GM21825 (cell line): ENCODE measurements at regions not wholly inside any gene's neighbourhood (a gene's known extent, or its start where the extent isn't known, plus 50 kb on each side); places are given as distances from the start of the nearest gene placed in this dataset.

Experiments used
- ATAC-seq: cut with Tn5 transposase; IDR thresholded peaks from one replicate; pipeline ENCODE4 v1.9.1; 2021; ENCODE audit warnings: mild to moderate bottlenecking, moderate library complexity; ENCODE audit not compliant: unreplicated experiment

DNA sequence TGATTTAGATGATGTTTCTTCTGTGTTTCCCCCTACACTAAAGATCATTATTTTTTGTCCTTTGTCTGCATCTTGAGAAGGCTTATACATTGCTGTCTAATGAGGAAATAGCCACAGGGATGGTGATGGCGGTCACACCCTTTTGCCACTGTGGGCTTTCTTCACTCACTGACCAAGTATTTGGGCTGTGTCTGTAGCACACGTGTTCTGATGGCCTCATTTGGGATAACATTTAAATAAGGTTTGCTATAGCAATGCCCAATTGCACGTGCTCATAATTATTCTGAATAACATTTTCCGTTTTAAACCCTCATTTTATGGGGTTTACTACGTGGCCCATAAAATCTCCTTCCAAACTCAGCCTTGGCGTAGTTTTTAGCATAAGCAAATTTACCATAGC lies 230.3 kb upstream of the PRICKLE1 start:
- no peak for ATAC-seq

DNA sequence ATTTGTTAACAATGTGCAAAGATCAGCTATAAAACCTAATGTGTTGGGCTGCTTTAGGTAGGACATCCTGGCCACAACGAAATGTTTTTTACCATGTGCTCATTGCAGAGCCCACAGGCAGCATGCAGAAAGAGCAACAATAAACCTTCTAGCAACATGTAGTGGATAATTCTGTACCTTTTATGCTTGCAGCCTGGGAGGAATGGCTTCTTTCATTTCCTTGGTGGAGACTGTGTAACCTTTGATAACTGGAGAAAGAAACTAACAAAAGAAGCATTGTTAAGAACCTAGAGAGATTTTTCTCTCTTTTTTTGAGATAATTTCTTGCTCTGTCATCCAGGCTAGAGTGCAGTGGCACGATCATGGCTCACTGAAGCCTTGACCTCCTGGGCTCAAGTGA lies 225.5 kb upstream of the PRICKLE1 start:
- ATAC-seq = no peak

DNA sequence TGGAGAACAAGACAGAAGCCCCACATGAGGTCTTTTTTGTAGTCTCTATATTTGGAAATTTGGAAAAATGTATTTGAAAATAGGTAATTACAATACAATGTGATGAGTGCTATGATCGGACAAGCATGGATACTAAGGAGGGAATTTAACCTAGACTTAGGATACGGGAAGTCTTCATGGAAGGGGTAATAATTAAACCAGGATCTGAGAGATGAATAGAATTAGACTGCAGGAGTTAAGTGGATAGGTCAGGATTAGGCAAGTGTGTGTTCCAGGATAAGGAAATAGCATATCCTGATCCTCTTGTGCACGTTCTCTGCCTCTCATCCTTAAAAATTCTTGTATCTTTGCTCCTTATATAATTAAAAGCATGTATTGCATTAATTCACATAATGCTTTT lies 223.3 kb upstream of the PRICKLE1 start:
- ATAC-seq = no peak

DNA sequence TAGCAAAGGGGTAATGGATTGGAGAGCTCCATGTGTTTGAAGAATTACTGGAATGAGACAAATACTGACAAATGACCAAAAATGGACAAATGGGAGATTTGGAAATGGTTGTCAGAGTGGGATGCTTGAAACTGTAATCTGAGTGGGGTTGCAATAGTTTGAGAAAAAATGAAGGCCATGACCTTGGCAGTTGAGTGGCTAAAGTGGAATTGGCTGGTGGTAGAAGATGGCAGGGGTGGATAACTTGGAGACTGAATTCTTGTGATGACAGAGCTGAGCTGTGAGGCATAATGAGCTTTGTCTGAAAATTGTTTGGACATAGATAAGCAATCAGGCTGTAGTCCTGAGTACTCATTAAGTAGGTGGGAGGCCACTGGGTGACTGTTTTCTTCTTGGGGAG lies 222.5 kb upstream of the PRICKLE1 start:
- no peak for ATAC-seq

DNA sequence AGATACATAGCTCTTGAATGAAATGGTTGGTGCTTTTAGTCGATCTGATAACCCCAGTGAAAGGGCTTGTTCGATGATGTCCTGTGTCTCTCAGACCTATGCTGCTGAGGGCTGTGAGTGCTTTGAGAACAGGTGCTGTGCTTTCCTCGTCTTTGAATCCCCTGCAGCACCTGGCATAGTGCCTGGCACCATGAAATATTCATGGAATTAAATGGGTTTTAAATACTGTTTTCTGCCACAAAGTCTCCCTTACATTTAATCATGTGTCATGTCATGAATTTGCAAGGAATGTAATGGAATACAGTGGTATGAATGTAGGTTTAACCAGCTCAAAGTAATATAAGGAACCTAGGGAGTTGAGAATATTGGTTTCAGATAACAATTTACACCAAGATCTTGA lies 220.5 kb upstream of the PRICKLE1 start:
- no peak for ATAC-seq

DNA sequence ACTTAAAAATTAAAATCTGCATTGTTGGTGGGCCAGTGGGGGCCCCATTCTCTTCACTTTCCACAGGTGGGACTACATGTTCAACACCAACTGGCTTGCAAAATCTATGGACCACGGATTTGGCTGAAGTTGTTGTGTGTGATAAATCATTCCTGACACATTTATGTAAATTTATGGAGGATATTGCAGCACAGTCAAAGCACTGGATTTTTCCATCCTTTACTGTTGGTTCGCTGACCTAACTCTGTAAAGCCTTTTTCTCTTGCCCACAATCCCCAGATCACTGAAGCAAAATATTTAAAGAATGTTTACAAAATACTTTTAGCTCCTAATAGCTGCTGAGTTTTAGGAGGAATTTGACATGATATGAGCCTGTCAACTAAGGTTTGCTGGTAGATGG lies 219.7 kb upstream of the PRICKLE1 start:
- no peak for ATAC-seq

DNA sequence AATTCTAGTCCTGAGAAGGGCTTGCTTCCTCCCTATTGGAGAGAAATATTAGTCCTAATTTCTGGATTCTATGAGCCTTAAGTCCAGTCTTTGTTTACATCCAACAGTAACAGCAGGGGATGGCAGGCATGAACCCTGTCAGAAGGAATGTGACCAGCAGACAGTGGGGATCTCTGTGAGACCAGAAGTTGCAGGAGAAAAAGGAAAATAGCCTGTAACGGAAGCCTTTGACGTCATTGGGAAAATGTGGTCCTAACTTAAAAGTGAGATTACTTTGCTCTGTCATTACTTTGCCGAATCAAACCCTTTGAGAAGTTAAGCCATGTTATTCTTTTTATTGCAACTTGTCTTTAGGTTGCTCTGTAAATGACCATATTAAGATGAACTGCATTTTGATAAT lies 218.2 kb upstream of the PRICKLE1 start:
- ATAC-seq = no peak

DNA sequence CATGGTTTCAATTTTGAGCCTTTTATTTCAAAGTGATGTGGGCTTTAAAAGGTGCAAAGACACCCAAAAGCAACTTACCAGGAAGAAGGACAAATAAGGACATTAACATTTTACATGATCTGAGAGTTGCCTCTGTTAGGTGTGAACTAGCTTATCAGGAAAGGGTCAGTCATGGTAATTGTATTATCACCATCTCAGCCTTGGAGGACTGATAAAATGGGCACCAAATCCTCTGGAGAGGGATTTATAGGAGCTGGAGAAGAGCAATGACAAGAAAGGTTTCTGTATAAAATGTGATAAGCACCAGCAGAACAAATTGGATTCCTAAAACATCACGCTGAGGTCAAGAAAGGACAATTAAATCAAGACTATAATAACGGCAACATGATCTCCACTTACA lies 217.7 kb upstream of the PRICKLE1 start:
- no peak for ATAC-seq

DNA sequence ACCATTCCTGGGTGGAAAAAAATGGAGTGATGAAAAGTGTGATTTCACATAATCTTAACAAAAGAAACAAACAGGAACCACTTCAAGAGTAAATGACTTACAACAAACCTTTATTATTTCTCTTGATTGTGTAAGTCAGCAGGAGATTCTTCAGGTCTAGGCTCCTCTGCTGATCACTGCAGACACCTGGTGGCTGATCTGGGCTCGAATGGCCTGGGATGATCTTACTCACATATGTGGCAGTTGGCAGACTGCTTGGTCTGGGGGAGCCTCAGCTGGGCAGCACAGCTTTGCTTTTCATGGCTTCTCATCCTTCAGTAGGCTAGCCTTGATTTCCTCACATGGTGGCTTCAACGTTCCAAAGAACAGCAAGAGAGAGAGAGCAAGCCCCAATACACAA lies 215.4 kb upstream of the PRICKLE1 start:
- ATAC-seq = no peak

DNA sequence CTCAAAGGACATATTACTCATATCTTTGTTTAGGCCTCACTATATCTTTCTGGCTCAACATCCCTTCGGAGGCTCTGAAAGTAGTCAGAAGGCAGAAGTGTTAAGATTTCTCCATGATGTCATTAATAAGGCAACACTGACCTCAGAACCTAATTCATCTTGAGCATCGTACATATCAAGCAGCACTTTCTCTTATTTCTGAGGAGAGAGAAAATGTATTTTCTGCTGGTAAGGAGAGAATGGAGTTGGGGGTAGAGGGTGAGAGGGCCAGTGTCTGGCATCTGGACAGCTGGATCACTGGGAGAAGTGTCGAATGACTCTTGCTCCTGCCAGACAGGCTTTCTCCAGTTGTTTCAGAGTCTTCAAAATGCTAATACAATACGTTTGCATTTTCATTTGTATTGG lies 213.2 kb upstream of the PRICKLE1 start:
- ATAC-seq = no peak

DNA sequence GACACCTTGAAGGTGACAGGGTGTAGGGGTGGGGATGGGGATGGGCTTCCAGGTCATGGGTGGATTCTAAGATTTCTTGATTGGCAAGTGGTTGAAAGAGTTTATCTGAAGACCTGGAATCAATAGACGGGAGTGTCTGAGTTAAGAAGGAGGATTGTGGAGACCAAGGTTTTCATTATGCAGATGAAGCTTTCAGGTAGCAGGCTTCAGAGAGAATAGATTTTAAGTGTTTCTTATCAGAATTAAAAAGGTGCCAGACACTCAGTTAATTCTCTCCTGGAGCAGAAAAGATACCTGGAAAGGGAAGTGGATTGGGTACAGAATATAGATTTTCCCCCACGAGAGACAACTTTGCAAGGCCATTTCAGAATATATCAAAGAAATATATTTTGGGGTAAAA lies 211.7 kb upstream of the PRICKLE1 start:
- no peak for ATAC-seq

DNA sequence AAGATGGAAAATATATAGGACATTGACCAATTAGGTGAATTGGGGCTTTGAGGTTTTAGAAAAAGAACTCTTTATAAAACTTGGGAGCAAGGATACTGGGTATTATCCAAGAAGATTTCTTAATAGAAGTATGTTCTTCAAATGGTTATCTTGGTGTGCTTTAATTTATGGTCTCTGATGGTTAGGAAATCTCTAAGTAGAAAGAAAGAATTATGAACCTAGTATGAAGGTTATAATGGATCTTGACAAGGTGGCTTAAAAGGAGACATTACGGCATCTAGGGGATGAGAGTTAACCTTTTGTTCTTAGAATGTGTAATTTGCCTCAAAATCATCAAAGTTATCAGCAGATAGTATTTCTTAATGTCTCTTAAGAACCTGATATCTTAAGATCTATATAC lies 210.4 kb upstream of the PRICKLE1 start:
- no peak for ATAC-seq

DNA sequence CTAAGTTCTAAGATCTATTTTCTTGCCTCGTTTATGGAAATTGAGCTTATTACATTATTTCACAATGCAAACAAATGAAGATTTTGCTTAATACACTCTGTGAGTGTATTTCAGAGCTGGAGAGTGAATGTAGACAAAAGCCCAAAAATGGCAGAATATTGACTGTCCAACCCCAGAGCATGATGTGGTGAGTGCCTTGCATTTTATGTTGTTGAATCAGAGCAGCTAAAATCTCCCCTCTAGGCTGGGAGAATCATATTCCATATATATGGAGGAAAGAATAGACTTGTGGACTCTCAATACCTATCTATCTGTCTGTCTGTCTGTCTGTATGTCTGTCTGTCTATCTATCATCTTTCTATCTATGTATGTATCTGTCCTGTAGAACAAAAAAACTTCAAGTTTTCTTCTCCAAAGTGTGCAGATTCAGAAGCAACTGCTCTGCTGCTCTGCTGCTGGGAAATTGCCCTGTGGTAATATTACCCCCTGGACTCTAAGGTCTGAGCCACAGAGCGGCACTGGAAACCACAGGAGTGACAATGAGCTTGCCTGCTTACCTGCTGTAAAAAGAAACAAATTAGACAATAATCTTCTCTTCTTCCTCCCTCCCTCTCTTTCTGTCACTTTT lies 209.4 kb upstream of the PRICKLE1 start:
- no peak for ATAC-seq

DNA sequence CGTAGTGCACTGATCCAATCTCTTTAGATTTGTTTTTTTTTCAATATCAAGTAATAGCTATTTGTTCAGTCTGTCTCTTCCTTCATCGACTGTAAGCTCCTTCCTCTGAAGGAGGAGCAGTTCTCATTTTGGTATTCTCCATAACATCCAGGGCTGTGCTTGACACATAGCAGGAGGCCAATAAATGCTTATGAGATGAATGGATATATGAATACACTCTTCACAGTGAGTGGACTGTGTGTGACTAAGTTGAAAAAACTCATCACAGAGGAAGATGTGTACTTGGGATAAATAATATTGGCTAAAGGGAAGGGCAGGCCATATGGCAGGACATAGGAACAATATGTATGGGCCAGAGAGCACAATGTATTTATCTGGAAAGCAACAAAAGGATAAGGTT lies 205.3 kb upstream of the PRICKLE1 start:
- ATAC-seq = no peak

DNA sequence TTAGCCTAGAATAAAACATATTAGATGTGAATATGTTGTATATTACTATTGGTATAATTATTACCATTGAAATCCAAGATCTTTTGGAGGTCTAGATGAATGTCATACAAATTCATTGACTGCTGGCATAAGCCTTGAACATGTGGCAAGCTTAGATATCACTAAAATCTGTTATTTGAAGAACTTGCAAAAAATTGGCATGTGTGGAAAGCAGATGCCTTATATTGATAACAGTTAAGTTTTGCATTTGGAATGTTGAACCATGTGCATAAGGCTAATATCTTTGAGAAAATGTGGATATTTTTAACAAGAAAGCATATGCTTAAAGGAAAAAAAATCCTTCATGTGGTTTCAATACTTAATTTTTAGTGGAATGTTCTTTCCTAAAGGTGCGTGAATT lies 203.6 kb upstream of the PRICKLE1 start:
- ATAC-seq = no peak

DNA sequence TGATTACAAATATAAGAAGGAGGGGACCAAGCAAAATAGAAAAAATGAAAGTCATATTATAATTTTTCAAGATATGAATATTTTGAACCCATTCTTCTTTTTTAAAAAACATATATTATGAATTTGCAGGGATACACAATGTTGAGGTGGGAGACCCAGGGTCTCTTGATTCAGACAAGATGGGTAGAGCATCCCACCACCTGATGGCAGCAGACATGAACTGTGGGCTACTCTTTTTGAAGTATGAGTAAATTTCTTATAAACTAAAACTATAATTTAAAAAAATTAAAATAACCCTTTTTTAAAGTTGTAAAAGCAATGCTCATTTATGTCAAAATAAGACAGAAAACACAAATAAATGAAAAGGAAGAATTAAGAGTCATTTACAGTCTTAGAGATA lies 202.7 kb upstream of the PRICKLE1 start:
- no peak for ATAC-seq

DNA sequence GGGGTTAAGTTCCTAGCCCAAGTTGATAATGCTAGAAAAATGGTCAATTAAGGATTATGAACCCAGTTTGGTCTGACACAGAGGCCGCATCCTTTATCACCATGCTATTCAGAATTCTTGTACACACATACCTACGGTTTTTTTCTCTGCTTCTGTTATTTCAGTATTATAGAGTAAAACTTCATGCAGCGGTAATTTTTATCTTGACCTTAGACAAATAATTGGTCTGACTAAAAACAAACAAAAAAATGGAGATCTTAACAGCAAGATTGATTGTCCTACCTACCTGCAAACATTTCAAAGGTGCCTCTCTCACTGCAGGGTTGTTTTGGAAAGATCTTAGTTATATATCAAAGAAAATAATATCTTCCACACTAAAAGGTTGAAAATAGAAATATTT lies 201.9 kb upstream of the PRICKLE1 start:
- ATAC-seq = no peak

DNA sequence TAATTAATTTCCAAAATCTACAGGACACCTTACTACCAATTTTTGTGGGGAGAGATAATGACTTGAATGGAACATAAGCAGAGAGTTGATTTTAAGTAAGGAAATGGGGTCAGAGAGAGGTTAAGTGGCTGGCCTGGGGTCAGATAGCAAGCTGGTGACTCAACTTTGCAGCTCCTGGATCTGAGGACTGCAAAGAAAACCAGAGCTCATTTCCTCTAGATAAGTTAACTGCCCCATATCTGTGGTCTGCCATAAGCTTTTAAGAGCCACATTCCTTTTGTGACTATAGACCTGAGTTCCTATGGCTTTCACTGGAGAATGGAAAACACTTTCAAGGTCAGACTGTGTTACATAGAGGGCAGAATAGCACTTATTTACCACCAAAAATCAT lies 201.2 kb upstream of the PRICKLE1 start:
- ATAC-seq = no peak

DNA sequence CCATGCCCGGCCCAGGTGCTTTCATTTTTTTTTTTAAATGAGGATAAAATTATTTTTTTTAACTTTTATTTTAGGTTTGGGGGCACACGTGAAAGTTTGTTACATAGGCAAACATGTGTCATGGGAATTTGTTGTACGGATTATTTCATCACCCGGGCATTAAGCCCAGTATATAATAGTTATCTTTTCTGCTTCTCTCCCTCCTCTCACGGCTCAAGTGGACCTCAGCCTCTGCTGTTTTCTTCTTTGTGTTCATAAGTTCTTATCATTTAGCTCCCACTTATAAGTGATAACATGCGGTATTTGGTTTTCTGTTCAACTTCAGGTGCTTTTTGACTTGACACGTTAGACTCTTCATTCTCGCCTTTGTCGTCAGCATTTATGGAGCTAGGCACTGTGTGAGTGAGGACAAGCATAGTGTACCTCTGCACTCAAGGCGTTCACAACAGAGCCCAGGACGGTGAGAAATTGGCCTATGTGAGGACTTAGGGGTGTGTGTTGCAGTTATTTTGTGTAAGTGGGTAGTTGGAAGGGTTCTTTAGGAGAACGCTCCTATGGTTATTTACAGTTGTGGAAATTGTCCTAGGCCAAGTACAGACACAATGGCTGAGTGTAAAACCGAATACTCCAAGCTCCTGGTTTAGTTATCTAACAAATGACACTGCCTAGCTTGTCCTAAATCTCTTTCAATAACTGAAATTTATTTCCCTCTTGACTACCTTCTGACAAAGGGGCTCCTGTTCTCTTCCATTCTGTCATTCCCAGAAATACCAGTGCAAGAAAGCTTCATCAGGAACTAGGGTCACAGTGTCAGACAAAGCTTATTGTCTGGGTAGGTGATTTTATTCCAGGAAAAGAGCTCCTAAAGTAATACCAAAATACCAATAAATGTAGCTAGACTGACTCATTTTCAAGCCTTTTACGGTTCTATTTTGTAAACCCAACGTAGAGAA lies 200.5 kb upstream of the PRICKLE1 start:
- ATAC-seq = no peak

DNA sequence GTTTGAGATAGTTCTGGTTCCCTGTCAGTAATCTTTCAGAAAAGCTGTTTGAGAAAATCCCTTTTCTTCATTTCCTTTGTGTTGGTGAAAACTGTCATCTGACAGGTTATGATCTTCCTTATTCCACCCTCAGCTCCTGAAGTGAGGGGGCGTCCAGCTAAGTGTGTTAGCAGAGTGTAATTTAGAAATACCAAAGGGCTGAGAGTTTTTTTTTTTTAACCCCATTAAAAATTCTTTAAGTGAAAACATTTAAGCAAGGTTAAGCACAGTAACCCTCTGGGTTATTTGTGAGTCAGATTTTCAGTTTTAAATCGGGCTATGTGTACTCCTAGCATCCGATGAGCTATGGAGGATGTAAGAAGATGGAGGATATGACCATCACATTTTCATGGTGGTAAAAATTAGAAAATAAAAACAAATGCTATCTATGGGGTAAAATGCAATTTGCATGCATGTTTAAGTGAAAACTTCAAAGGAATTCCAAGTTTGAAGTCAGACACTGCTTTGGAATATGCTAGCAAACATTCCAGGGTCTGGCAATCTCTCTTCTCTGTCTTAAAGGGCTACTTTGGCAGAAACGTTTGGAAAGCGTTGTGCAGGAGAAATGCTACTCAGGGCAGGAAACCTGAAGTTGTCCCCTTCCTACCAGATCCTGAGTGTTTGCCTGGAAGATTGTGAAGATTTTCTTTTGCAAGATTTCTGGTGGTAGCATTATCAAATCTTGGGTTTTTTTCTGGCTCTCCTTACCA lies 197.0 kb upstream of the PRICKLE1 start:
- ATAC-seq = no peak

DNA sequence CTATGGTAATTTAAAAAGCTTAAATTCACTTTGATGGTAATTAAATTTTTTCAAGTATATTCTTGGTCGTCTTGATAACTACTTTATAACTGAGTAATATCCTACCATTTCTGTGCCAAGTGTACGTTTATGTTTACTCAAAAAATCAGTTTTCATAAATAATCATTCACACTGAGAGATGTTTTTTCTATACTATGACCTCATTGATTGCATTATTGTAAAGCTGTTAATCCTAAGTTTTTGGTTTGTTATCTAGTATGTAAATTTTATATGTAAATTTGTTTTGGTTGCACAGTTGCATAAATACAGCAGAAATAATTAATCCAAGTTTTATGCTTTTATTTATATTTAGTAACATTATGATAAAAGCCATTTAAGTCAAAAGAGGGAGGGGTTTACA lies 196.4 kb upstream of the PRICKLE1 start:
- no peak for ATAC-seq

DNA sequence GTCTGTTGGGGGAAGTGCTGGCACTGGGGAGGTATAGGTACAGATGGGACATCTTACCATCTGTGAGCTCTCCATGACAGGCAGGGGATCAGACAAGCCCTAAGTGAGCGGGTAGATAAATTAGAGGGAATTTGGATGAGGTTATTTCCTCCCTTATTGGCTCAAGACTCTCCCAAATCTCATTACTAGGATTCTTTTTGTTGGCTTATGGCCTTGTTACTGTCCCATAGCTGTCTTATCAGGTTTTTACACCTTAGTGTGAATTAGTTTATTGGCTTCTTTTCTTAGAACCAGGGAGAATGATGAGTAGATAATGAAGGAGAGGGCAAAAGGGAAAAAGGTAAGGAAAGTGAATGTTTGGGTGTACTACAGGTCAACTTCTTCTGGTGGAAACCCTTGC lies 191.1 kb upstream of the PRICKLE1 start:
- no peak for ATAC-seq
